Mesothelial cell of epicardium (in vitro differentiated cells): ENCODE measurements at regions not wholly inside any gene's neighbourhood (a gene's known extent, or its start where the extent isn't known, plus 50 kb on each side); places are given as distances from the start of the nearest gene placed in this dataset.

Source experiments
- DNase-seq, 2 experiments: peaks; one replicate each; pipeline ENCODE4 v3.0.0; 2021; ENCODE audit warnings: low spot score in 2 of 2; ENCODE audit not compliant: unreplicated experiment in 2 of 2
- H3K27ac Mint-ChIP-seq: 2 replicates; pipeline ENCODE4 v1.8.0; 2021; ENCODE audit warnings: mixed read lengths
- H3K27me3 Mint-ChIP-seq: 2 replicates; pipeline ENCODE4 v1.8.0; 2021; ENCODE audit warnings: low read depth, mixed read lengths
- H3K36me3 Mint-ChIP-seq: 2 replicates; pipeline ENCODE4 v1.8.0; 2021; ENCODE audit warnings: mixed read lengths
- H3K4me1 Mint-ChIP-seq: 2 replicates; pipeline ENCODE4 v1.8.0; 2021; ENCODE audit warnings: mixed read lengths
- H3K4me3 Mint-ChIP-seq: 2 replicates; pipeline ENCODE4 v1.8.0; 2021; ENCODE audit warnings: mild to moderate bottlenecking, moderate library complexity, mixed read lengths
- H3K9me3 Mint-ChIP-seq: 2 replicates; pipeline ENCODE4 v1.8.0; 2021; ENCODE audit warnings: mixed read lengths
- TF ChIP-seq, protein P1 (sequence below): fragments of 200-600 bp; sonication (generic); IDR thresholded peaks from one replicate; pipeline ENCODE4 v1.5.0; 2021; ENCODE audit warnings: antibody characterized with exemption; ENCODE audit not compliant: unreplicated experiment

DNA sequence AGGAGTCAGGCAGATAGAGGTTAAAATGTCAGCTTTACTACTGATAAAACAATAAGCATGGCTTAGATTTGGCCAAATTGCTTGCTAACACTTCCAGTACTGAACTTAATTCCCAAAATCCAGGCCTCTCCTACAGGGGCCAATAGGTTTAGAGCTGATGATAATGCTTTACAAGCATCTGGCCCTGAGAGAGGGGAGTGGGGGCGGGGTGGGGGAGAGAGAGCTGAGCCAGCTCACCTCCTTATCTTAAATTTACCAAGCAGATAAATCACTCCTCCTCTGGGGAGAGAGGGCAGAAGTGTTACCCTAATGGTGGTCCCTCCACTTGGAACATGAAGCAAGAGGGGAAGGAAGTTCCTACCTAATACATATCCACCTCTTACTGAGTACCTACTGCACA, 182.2 kb upstream of the CRY1 start:
- H3K4me1 Mint-ChIP-seq: no peaks in the 10 kb centered on the region
- H3K27ac Mint-ChIP-seq: no peak overlapping the region
- H3K4me3 Mint-ChIP-seq: no peak overlapping the region
- peaks cover 60% of the 10 kb centered on the region for H3K27me3 Mint-ChIP-seq
- H3K9me3 Mint-ChIP-seq: no peaks in the 10 kb centered on the region
- no peaks in the 10 kb centered on the region for H3K36me3 Mint-ChIP-seq
- TF ChIP-seq, protein P1, sequence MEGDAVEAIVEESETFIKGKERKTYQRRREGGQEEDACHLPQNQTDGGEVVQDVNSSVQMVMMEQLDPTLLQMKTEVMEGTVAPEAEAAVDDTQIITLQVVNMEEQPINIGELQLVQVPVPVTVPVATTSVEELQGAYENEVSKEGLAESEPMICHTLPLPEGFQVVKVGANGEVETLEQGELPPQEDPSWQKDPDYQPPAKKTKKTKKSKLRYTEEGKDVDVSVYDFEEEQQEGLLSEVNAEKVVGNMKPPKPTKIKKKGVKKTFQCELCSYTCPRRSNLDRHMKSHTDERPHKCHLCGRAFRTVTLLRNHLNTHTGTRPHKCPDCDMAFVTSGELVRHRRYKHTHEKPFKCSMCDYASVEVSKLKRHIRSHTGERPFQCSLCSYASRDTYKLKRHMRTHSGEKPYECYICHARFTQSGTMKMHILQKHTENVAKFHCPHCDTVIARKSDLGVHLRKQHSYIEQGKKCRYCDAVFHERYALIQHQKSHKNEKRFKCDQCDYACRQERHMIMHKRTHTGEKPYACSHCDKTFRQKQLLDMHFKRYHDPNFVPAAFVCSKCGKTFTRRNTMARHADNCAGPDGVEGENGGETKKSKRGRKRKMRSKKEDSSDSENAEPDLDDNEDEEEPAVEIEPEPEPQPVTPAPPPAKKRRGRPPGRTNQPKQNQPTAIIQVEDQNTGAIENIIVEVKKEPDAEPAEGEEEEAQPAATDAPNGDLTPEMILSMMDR: no peak
- DNase-seq: no peak

DNA sequence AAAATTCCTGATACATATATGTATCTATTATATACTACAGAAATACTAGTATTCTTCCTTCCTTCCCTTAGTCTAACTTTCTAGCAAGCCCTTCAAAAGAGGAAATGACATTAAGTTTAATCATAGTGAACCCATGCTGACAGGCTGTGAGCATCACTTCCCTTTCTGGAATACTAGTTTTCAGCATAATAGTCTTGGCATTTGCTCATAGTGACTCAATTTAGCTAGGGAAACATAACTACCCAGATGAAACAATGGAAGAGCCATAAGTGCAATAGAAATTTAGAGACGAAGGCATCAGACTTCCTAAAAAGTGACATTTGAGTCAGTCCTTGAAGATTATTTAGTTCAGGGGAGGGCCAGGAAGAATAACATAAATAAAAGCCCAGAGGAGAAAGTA, 184.5 kb upstream of the CRY1 start:
- Mint-ChIP-seq H3K36me3 (no peaks in the 10 kb centered on the region), H3K27me3 (peaks cover 50% of the 10 kb centered on the region), H3K9me3 (no peaks in the 10 kb centered on the region), H3K4me3 (no peak overlapping the region), H3K27ac (no peak overlapping the region), H3K4me1 (no peaks in the 10 kb centered on the region)
- DNase-seq: no peak
- TF ChIP-seq, protein P1: no peak

DNA sequence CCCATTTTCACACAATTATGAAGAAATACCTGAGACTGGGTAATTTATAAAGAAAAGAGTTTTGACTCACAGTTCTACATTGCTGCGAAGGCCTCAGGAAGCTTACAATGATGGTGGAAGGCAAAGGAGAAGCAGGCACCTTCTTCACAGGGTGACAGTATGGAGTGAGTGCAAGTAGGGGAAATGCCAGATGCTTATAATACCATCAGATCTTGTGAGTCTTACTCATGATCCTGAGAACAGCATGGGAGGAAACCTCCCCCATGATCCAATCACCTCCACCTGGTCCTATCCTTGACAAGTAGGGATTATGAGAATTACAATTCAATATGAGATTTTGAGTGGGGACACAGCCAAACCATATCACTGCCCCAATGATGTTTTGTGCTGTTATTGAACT, 189.3 kb upstream of the CRY1 start:
- Mint-ChIP-seq H3K4me3 (no peak overlapping the region), H3K27me3 (peaks cover 40% of the 10 kb centered on the region), H3K36me3 (no peaks in the 10 kb centered on the region)

DNA sequence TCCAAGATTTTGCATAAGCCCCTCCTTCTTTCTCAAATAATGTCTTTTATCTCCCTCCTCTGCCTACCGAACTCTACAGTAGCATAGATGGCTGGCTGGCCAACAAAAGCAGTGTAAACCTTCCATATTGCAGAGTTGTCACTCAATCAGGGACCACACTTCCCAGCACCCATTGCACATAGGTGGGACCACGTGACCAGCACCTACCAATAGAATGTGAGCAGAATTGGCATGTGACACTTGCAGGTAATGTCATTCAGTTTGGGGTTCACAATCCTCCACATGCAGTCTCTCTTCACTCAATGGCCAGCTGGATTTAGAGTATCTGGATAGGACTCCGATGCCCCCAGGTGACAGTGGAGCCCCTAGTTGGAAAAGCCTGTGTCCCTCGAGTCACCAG, 190.3 kb upstream of the CRY1 start:
- TF ChIP-seq, protein P1: no peak
- Mint-ChIP-seq H3K9me3 (peaks cover 11% of the 10 kb centered on the region), H3K36me3 (no peaks in the 10 kb centered on the region), H3K4me3 (no peak overlapping the region), H3K27ac (no peak overlapping the region), H3K27me3 (peaks cover 39% of the 10 kb centered on the region), H3K4me1 (no peaks in the 10 kb centered on the region)
- DNase-seq: no peak

More for the DNA sequence above, 189.3 kb upstream of the CRY1 start:
- Mint-ChIP-seq H3K9me3 (peaks cover 11% of the 10 kb centered on the region), H3K4me1 (no peaks in the 10 kb centered on the region), H3K27ac (no peak overlapping the region)
- no peak for DNase-seq
- TF ChIP-seq, protein P1: no peak

DNA sequence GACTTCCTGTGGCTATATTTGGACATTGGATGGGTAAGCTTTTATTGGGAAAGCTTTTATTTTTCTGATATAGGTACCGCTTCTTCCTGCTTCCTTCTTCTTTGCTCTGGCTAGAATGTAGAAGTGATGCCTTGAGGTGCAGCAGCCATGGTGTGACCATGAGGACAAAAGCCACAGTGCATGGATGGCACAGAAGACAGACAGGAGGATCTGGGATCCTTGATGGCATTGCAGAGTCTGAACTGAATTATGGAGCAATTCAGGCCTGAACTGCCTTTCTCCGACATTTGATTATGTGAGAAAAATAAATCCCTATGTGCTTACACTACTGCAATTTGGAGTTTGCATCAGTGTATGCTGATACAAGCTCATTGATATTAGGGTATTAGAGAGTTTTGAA, 191.3 kb upstream of the CRY1 start:
- DNase-seq: no peak
- TF ChIP-seq, protein P1: no peak
- Mint-ChIP-seq H3K9me3 (peaks cover 11% of the 10 kb centered on the region), H3K36me3 (no peaks in the 10 kb centered on the region), H3K27ac (no peak overlapping the region), H3K4me3 (no peak overlapping the region), H3K4me1 (no peaks in the 10 kb centered on the region), H3K27me3 (peaks cover 37% of the 10 kb centered on the region)
